Esophagus squamous epithelium (tissue), 5 donors: ENCODE measurements at regions not wholly inside any gene's neighbourhood (a gene's known extent, or its start where the extent isn't known, plus 50 kb on each side); places are given as distances from the start of the nearest gene placed in this dataset.
"Not testable (repeated sequence)": the region's sequence is repeated elsewhere in the genome, so short reads cannot be mapped to it uniquely, and the experiment has no call there.

Experiments
- DNase-seq: peaks from one replicate; lab custom pipeline; 2025; lab: John Stamatoyannopoulos, UW
- H3K27ac ChIP-seq, 4 donors: fragments of 200-600 bp; sonication (generic); one replicate each; pipeline ENCODE4 v1.5.1; 2016 to 2019; ENCODE audit warnings: mild to moderate bottlenecking in 1 of 4
- H3K27me3 ChIP-seq, 4 donors: fragments of 200-600 bp; sonication (generic); 1 replicate in 3 of 4; 2 replicates in 1 of 4; pipeline versions ENCODE4 v1.5.1 to v1.6.0; 2017 to 2021; ENCODE audit warnings: antibody characterized with exemption in 1 of 4
- H3K36me3 ChIP-seq, 3 donors: fragments of 200-600 bp; sonication (generic); one replicate each; pipeline ENCODE4 v1.5.1; 2016 to 2019
- H3K4me1 ChIP-seq, 3 donors: fragments of 200-600 bp; sonication (generic); one replicate each; pipeline ENCODE4 v1.5.1; 2017 to 2019
- H3K4me3 ChIP-seq, 4 donors: fragments of 200-600 bp; sonication (generic); 1 replicate in 3 of 4; 2 replicates in 1 of 4; pipeline ENCODE4 v1.5.1; 2016 to 2019; ENCODE audit warnings: mild to moderate bottlenecking in 2 of 4, moderate library complexity in 1 of 4
- H3K9me3 ChIP-seq, 3 donors: fragments of 200-600 bp; sonication (generic); one replicate each; pipeline ENCODE4 v1.5.1; 2016 to 2019
- POLR2A ChIP-seq, 4 donors: fragments of 450-650 bp; IDR thresholded peaks; one replicate each; pipeline ENCODE4 v1.6.1; 2017; ENCODE audit warnings: antibody characterized with exemption in 4 of 4, mild to moderate bottlenecking in 4 of 4, moderate library complexity in 3 of 4
- WGBS, 2 donors: methylation state at CpG; one replicate each; pipeline ENCODE4 v1.1.5; 2018; 5-methylcytosine and 5-hydroxymethylcytosine counted together
- intact Hi-C: fragments of 100-400 bp; cut with DNase I; formaldehyde crosslinking; loops from one replicate; pipeline ENCODE4 v1.15.0; 2022
- TF ChIP-seq, protein P1 (sequence below), 6 experiments: fragments of 450-650 bp in 4 of 6; fragments of 200-600 bp in 2 of 6; sonication (generic) in 2 of 6; IDR thresholded peaks; one replicate each; pipeline ENCODE4 v1.5.1; 2016 to 2019; ENCODE audit warnings: antibody characterized with exemption in 6 of 6, mild to moderate bottlenecking in 4 of 6, moderate library complexity in 4 of 6
- donor health status: DM: yes; HTN: yes; CAD: no.

DNA sequence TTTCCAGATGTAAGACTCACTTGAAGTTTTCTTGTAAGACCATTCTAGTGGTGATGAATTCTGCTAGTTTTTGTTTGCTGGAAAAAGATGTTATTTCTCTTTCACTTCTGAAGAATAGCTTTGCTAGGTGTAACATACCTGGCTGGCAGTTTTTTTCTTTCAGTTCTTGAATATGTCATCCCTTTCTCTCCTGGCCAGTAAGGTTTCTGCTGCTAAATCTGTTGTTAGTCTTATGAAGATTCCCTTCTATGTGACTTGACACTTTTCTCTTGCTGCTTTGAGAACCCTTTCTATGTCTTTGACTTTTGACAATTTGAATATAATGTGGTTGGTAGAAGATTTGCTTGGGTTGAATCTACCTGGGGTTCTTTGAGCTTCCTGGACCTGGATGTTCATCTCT is 314.7 kb upstream of the NOX3 start:
- TF ChIP-seq, protein P1, sequence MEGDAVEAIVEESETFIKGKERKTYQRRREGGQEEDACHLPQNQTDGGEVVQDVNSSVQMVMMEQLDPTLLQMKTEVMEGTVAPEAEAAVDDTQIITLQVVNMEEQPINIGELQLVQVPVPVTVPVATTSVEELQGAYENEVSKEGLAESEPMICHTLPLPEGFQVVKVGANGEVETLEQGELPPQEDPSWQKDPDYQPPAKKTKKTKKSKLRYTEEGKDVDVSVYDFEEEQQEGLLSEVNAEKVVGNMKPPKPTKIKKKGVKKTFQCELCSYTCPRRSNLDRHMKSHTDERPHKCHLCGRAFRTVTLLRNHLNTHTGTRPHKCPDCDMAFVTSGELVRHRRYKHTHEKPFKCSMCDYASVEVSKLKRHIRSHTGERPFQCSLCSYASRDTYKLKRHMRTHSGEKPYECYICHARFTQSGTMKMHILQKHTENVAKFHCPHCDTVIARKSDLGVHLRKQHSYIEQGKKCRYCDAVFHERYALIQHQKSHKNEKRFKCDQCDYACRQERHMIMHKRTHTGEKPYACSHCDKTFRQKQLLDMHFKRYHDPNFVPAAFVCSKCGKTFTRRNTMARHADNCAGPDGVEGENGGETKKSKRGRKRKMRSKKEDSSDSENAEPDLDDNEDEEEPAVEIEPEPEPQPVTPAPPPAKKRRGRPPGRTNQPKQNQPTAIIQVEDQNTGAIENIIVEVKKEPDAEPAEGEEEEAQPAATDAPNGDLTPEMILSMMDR (IDR thresholded peaks at IDR 0.05), result no peak
- TF ChIP-seq POLR2A (IDR thresholded peaks at IDR 0.05), result no peak
- no peaks in the 10 kb centered on the region for H3K36me3 ChIP-seq
- no peaks in the 10 kb centered on the region for H3K27me3 ChIP-seq
- H3K9me3 ChIP-seq, result peaks cover 0 to 6% (median 0%) of the 10 kb centered on the region in 3 donors
- H3K4me3 ChIP-seq, result no peak overlapping the region
- H3K27ac ChIP-seq, result no peak overlapping the region
- H3K4me1 ChIP-seq, result no peaks in the 10 kb centered on the region
- DNase-seq, result no peak
- intact Hi-C loops, result no loop called here

DNA sequence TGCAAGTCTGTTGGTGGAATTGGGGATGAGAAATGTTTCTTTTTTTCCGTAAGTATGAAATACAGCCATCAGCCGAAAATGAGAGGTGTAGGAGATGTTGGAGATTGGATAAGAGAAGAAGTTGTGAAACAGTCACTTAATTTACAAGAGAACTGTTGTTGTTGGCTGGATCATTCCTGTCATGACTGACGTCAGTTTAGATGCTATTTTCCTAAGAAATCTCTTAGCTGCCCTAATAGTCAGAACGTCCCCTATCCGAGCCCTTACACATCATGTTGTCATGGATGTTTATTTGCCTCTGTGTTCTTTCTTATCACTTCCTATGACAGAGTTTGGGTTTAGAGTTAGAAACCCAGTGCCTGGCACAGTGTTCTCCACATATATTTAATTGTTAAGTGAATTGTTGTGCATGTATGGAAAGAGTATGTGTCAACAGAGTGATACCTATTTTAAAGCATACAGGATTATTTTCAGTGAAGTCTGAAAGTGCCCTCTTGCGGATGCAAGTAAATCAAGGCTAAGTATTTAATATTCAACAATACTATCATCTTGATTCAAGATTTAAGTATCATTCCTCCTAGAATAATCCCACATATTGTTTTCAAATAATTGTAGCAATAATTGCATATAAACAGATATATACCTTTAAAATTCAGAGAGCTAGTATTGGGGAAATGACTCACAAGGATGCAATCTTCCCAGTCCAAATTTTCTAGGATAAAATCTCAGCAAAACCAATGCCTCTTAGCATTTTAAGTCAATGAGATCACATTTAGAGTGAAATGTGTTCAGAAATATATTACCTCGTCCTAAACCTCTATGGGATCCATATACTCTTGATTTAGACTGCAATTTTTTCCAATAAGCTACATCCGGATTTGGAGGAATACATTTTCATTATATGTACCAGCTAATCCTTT is 309.9 kb upstream of the NOX3 start:
- H3K27ac ChIP-seq, result no peak overlapping the region
- no peak for DNase-seq
- no peaks in the 10 kb centered on the region for H3K4me1 ChIP-seq
- H3K4me3 ChIP-seq, result no peak overlapping the region
- WGBS, 2 donors, result 71 to 77% methylated on average over 8 of the region's 8 CpGs
- H3K36me3 ChIP-seq, result no peaks in the 10 kb centered on the region
- peaks cover 0 to 6% (median 0%) of the 10 kb centered on the region in 3 donors for H3K9me3 ChIP-seq
- no peak for TF ChIP-seq POLR2A (IDR thresholded peaks at IDR 0.05)
- TF ChIP-seq, protein P1 (IDR thresholded peaks at IDR 0.05), result no peak
- H3K27me3 ChIP-seq, result no peaks in the 10 kb centered on the region
- intact Hi-C loops, result no loop called here

DNA sequence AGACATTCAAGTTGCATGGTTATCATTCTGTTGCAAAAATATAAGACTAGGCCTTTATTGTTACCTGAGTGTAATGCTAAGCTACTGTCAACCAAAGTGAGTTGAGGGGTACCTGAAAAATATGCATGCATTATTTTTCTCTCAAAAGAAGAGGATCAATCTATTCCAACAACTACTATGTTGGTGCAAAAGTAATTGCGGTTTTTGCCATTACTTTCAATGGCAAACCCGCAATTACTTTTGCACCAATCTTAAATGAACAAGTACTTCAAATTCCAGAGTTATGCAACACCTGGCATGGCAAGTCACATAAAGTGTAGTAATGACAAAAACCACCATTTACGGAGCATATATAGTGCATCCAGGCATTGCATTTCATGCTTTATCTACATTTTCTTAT is 307.0 kb upstream of the NOX3 start:
- no peak overlapping the region for H3K27ac ChIP-seq
- no peaks in the 10 kb centered on the region for H3K27me3 ChIP-seq
- DNase-seq, result no peak
- TF ChIP-seq POLR2A (IDR thresholded peaks at IDR 0.05), result no peak
- TF ChIP-seq, protein P1 (IDR thresholded peaks at IDR 0.05), result no peak
- intact Hi-C loops, result no loop called here
- H3K4me3 ChIP-seq, result no peak overlapping the region
- WGBS, 2 donors, result 94 to 96% methylated on average over 3 of the region's 3 CpGs
- H3K9me3 ChIP-seq, result no peaks in the 10 kb centered on the region
- H3K4me1 ChIP-seq, result no peaks in the 10 kb centered on the region
- H3K36me3 ChIP-seq, result no peaks in the 10 kb centered on the region

DNA sequence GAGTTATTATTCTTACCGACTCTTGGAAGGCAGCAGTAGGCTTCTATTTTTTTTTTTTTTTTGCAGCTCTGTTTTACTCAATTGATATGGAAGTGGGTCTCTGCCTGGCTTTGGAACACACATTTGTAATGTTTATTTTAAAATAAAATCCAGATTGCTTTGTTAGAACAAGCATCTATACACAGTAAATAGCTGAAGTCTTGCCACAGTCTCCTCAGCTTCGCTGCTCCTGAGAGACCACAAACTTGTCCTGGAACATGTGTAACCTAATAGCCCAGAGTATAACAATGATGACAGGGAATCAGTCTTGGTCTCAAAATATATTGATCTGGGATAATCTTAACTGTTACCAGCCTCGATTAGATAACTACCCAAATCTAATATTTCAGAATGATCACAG is 299.8 kb upstream of the NOX3 start:
- WGBS, 2 donors, result 38 to 39% methylated on average over 3 of the region's 3 CpGs
- TF ChIP-seq, protein P1 (IDR thresholded peaks at IDR 0.05), result no peak
- no peak for TF ChIP-seq POLR2A (IDR thresholded peaks at IDR 0.05)
- intact Hi-C loops, result no loop called here
- H3K27ac ChIP-seq, result no peak overlapping the region
- H3K4me3 ChIP-seq, result no peak overlapping the region
- H3K9me3 ChIP-seq, result no peaks in the 10 kb centered on the region
- no peaks in the 10 kb centered on the region for H3K27me3 ChIP-seq
- no peaks in the 10 kb centered on the region for H3K4me1 ChIP-seq
- no peaks in the 10 kb centered on the region for H3K36me3 ChIP-seq
- DNase-seq, result no peak

DNA sequence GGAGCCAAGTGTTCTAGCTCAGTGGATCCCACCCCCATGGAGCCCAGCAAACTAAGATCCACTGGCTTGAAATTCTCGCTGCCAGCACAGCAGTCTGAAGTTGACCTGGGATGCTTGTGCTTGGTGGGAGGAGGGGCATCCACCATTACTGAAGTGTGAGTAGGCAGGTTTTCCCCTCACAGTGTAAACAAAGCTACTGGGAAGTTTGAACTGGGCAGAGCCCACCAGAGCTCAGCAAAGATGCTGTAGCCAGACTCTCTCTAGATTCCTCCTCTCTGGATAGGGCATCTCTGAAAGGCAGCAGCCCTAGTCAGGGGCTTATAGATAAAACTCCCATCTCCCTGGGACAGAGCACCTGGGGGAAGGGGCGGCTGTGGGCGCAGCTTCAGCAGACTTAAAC is 293.1 kb upstream of the NOX3 start:
- H3K9me3 ChIP-seq, H3K36me3 ChIP-seq, intact Hi-C loops, H3K4me1 ChIP-seq, DNase-seq, H3K4me3 ChIP-seq, H3K27ac ChIP-seq, H3K27me3 ChIP-seq: not testable (repeated sequence)
- 85% methylated on average over 2 of the region's 3 CpGs; no CpG with 5 or more reads in 1 of the 2 donors for WGBS, 2 donors
